ENCODE measurements at regions not wholly inside any gene's neighbourhood (a gene's known extent, or its start where the extent isn't known, plus 50 kb on each side); places are given as distances from the start of the nearest gene placed in this dataset.

GRCh38 chr6:130713144-130713543, 114.1 kb upstream of the SMLR1 start:
- TF ChIP-seq CTCF (IDR thresholded peaks at IDR 0.05), result no peak
- TF ChIP-seq EZH2 (IDR thresholded peaks at IDR 0.05), result no peak
- no peak for TF ChIP-seq EZH2phosphoT487 (IDR thresholded peaks at IDR 0.05)
